H1 (cell line): ENCODE measurements at regions not wholly inside any gene's neighbourhood (a gene's known extent, or its start where the extent isn't known, plus 50 kb on each side); places are given as distances from the start of the nearest gene placed in this dataset.

Source experiments
- CTCF ChIA-PET: fragments of 300-600 bp; sonication (Branson Sonifier 250); formaldehyde crosslinking; loops from one replicate; lab custom pipeline; 2021; ENCODE audit not compliant: partially characterized antibody; lab: Charles Lee
- POLR2A ChIA-PET: fragments of 300-600 bp; sonication (Branson Sonifier 250); formaldehyde crosslinking; loops from one replicate; lab custom pipeline; 2021; ENCODE audit warnings: inconsistent platforms; ENCODE audit not compliant: partially characterized antibody; lab: Charles Lee
- DNase-seq, 2 experiments: peaks; one replicate each; pipeline versions ENCODE4 v3.0.0 to v3.0.0-alpha.2; 2010 to 2022; ENCODE audit warnings: low spot score in 2 of 2, low read depth in 1 of 2, mixed read lengths in 1 of 2
- FAIRE-seq: peaks from 2 replicates; lab custom pipeline; 2011; peaks lifted over from hg19 to GRCh38; lab: Jason Lieb, UNC
- H2AFZ ChIP-seq: 2 replicates; pipeline ENCODE4 v1.8.1; 2012; ENCODE audit warnings: low read length, inconsistent platforms
- H2AK5ac ChIP-seq: 2 replicates; pipeline ENCODE4 v1.6.1; 2013; ENCODE audit warnings: low read depth, low read length
- H2BK120ac ChIP-seq: replicated peaks from 2 replicates; pipeline ENCODE3; 2013; ENCODE audit warnings: low read depth, low read length, inconsistent platforms
- H2BK12ac ChIP-seq: 2 replicates; pipeline ENCODE4 v1.6.1; 2013; ENCODE audit warnings: low read depth, low read length
- H2BK15ac ChIP-seq: 2 replicates; pipeline ENCODE4 v1.6.1; 2013; ENCODE audit warnings: low read length
- H2BK20ac ChIP-seq: 2 replicates; pipeline ENCODE4 v1.6.1; 2013; ENCODE audit warnings: low read length
- H2BK5ac ChIP-seq: 2 replicates; pipeline ENCODE4 v1.6.1; 2013; ENCODE audit warnings: low read depth, low read length
- H3K14ac ChIP-seq: 2 replicates; pipeline ENCODE4 v1.6.1; 2013; ENCODE audit warnings: inconsistent platforms; ENCODE audit not compliant: insufficient read length
- H3K18ac ChIP-seq: 2 replicates; pipeline ENCODE4 v1.6.1; 2013; ENCODE audit warnings: low read length; ENCODE audit errors: extremely low read depth
- H3K23ac ChIP-seq: 2 replicates; pipeline ENCODE4 v1.6.1; 2013; ENCODE audit warnings: inconsistent platforms; ENCODE audit not compliant: insufficient read length
- H3K23me2 ChIP-seq: 2 replicates; pipeline ENCODE4 v1.6.1; 2013; ENCODE audit warnings: low read depth, low read length
- H3K27ac ChIP-seq: 2 replicates; pipeline ENCODE4 v1.6.1; 2011; ENCODE audit warnings: low read depth, low read length, inconsistent platforms
- H3K27me3 ChIP-seq, 4 experiments: replicated peaks in 1 of 4; 1 replicate in 1 of 4; 2 replicates in 3 of 4; pipeline versions ENCODE4 v1.6.1 to v1.8.1; 2011 to 2013; ENCODE audit warnings: low read length in 3 of 4, mild to moderate bottlenecking in 3 of 4, inconsistent platforms in 2 of 4, mixed read lengths in 2 of 4, moderate library complexity in 1 of 4; ENCODE audit not compliant: control insufficient read depth in 3 of 4, insufficient read depth in 3 of 4; ENCODE audit errors: extremely low read depth in 1 of 4
- H3K36me3 ChIP-seq, 4 experiments: 2 replicates each; pipeline versions ENCODE4 v1.6.1 to v1.8.1; 2011 to 2013; ENCODE audit warnings: mild to moderate bottlenecking in 4 of 4, low read length in 3 of 4, moderate library complexity in 2 of 4, control low read depth in 1 of 4, inconsistent platforms in 1 of 4; ENCODE audit not compliant: insufficient read depth in 4 of 4, control insufficient read depth in 2 of 4
- H3K4ac ChIP-seq: replicated peaks from 2 replicates; pipeline ENCODE3; 2013; ENCODE audit warnings: low read length, low read depth, mixed read lengths, inconsistent platforms; ENCODE audit not compliant: insufficient read length
- H3K4me1 ChIP-seq, 4 experiments: replicated peaks in 1 of 4; 1 replicate in 1 of 4; 2 replicates in 3 of 4; pipeline versions ENCODE4 v1.6.1 to v1.8.1; 2011 to 2013; ENCODE audit warnings: low read length in 3 of 4, inconsistent platforms in 2 of 4, mixed read lengths in 1 of 4; ENCODE audit not compliant: insufficient read depth in 4 of 4, control insufficient read depth in 3 of 4
- H3K4me2 ChIP-seq, 2 experiments: 2 replicates each; pipeline versions ENCODE4 v1.6.1 to v1.8.1; 2011 to 2013; ENCODE audit warnings: low read depth in 2 of 2, low read length in 2 of 2, control low read depth in 1 of 2, inconsistent platforms in 1 of 2, mild to moderate bottlenecking in 1 of 2; ENCODE audit not compliant: insufficient read depth in 1 of 2
- H3K4me3 ChIP-seq, 4 experiments: fragments of 200-600, 300-600 bp in 1 of 4; sonication (generic), shearing (Covaris generic), sonication (Bioruptor Twin) in 1 of 4; 2 replicates each; pipeline versions ENCODE4 v1.5.1 to v1.8.1; 2011 to 2016; ENCODE audit warnings: low read length in 4 of 4, low read depth in 3 of 4, control low read depth in 2 of 4, inconsistent platforms in 2 of 4, mild to moderate bottlenecking in 2 of 4, mixed read lengths in 1 of 4, moderate library complexity in 1 of 4; ENCODE audit not compliant: insufficient read depth in 2 of 4; ENCODE audit errors: extremely low read depth in 1 of 4
- H3K56ac ChIP-seq: replicated peaks from 2 replicates; pipeline ENCODE3; 2013; ENCODE audit warnings: low read depth, mild to moderate bottlenecking, mixed read lengths, low read length, inconsistent platforms; ENCODE audit not compliant: insufficient read length
- H3K79me1 ChIP-seq: 2 replicates; pipeline ENCODE4 v1.6.1; 2013; ENCODE audit warnings: low read depth, low read length, control low read depth
- H3K79me2 ChIP-seq, 2 experiments: 2 replicates each; pipeline versions ENCODE4 v1.6.1 to v1.8.1; 2012 to 2013; ENCODE audit warnings: low read length in 2 of 2, mild to moderate bottlenecking in 2 of 2, inconsistent platforms in 1 of 2; ENCODE audit not compliant: insufficient read depth in 2 of 2, control insufficient read depth in 1 of 2
- H3K9ac ChIP-seq, 4 experiments: replicated peaks in 1 of 4; 1 replicate in 1 of 4; 2 replicates in 3 of 4; pipeline versions ENCODE4 v1.6.1 to v1.8.1; 2011 to 2013; ENCODE audit warnings: low read depth in 3 of 4, low read length in 3 of 4, control low read depth in 2 of 4, mild to moderate bottlenecking in 2 of 4, moderate library complexity in 2 of 4, inconsistent platforms in 1 of 4; ENCODE audit errors: extremely low read depth in 1 of 4
- H3K9me3 ChIP-seq, 2 experiments: 2 replicates each; pipeline versions ENCODE4 v1.6.1 to v1.8.1; 2012 to 2013; ENCODE audit warnings: mild to moderate bottlenecking in 2 of 2, moderate library complexity in 2 of 2, control low read depth in 1 of 2, inconsistent platforms in 1 of 2, low read depth in 1 of 2, low read length in 1 of 2, mixed read lengths in 1 of 2; ENCODE audit not compliant: insufficient read depth in 2 of 2
- H4K20me1 ChIP-seq, 2 experiments: replicated peaks in 1 of 2; 2 replicates each; pipeline versions ENCODE3 to v1.8.1; 2011 to 2013; ENCODE audit warnings: inconsistent platforms in 2 of 2, low read length in 2 of 2, mild to moderate bottlenecking in 1 of 2; ENCODE audit not compliant: insufficient read depth in 2 of 2, control insufficient read depth in 1 of 2
- H4K5ac ChIP-seq: 2 replicates; pipeline ENCODE4 v1.6.1; 2013; ENCODE audit warnings: low read length, low read depth, mixed read lengths, inconsistent platforms; ENCODE audit not compliant: insufficient read length
- H4K8ac ChIP-seq: 2 replicates; pipeline ENCODE4 v1.8.0; 2013; ENCODE audit warnings: mild to moderate bottlenecking, moderate library complexity, low read length, inconsistent platforms; ENCODE audit not compliant: insufficient read depth; ENCODE audit errors: extremely low read depth
- H4K91ac ChIP-seq: replicated peaks from 2 replicates; pipeline ENCODE3; 2013; ENCODE audit warnings: low read length, mixed read lengths, inconsistent platforms; ENCODE audit not compliant: insufficient read length
- BCL11A ChIP-seq, 2 experiments: IDR thresholded peaks; one replicate each; pipeline ENCODE4 v1.6.1; 2011; ENCODE audit warnings: low read depth in 2 of 2, low read length in 2 of 2, mild to moderate bottlenecking in 2 of 2
- GABPA ChIP-seq: IDR thresholded peaks from 2 replicates; pipeline ENCODE4 v1.6.1; 2011; ENCODE audit warnings: mild to moderate bottlenecking, low read length, moderate library complexity, borderline replicate concordance; ENCODE audit not compliant: insufficient read depth
- GTF2F1 ChIP-seq: IDR thresholded peaks from 2 replicates; pipeline ENCODE4 v1.6.1; 2012; ENCODE audit warnings: low read depth, low read length, improper control_type of control experiment, borderline replicate concordance
- SIX5 ChIP-seq: IDR thresholded peaks from 2 replicates; pipeline ENCODE4 v1.6.1; 2011; ENCODE audit warnings: mild to moderate bottlenecking, low read depth, low read length
- WGBS, 2 experiments: shearing (Covaris generic) in 1 of 2; methylation state at CpG; one replicate each; pipeline versions ENCODE4 v1.1.6 to v1.1.7; 2013 to 2015; ENCODE audit warnings: low lambda C conversion rate in 2 of 2, mixed read lengths in 2 of 2, inconsistent platforms in 1 of 2, low coverage in 1 of 2, missing lambda C conversion rate in 1 of 2; ENCODE audit not compliant: insufficient replicate concordance in 2 of 2, insufficient coverage in 1 of 2, insufficient read length in 1 of 2; ENCODE audit errors: extremely low coverage in 1 of 2, missing lambda C conversion rate in 1 of 2; 5-methylcytosine and 5-hydroxymethylcytosine counted together

DNA sequence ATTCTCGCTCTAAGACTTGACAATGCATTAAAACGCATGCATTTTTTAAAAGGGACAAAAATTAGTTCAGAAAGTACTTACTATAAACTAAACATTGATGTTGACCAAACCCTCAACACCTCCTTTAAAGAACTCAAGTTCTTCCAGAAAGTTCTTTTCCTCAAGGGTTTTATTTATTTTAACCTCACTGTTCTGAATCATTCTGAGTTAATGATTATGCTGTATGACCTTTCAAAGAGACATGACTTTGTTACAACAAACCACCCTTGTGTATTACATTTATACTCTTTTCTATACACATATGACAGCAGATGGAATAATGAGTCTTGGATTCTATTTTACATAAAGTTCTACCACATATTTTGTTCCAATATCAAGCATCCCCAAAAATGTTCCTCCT, 139.8 kb upstream of the CCDC150 start:
- H3K9ac ChIP-seq: no peak overlapping the region
- no peak overlapping the region for H2AFZ ChIP-seq
- H3K14ac ChIP-seq: no peak overlapping the region
- H2BK120ac ChIP-seq: no peak overlapping the region
- no peaks in the 10 kb centered on the region for H3K23me2 ChIP-seq
- H4K8ac ChIP-seq: no peak overlapping the region
- POLR2A ChIA-PET: no interaction called here
- no peak overlapping the region for H2BK5ac ChIP-seq
- no peak overlapping the region for H3K4ac ChIP-seq
- no peak overlapping the region for H2BK20ac ChIP-seq
- H2BK15ac ChIP-seq: no peak overlapping the region
- no peak overlapping the region for H3K56ac ChIP-seq
- H3K4me1 ChIP-seq: no peaks in the 10 kb centered on the region
- WGBS, 2 experiments: 74% methylated on average over 2 of the region's 2 CpGs; no CpG with 5 or more reads in 1 of the 2 experiments
- H3K79me1 ChIP-seq: no peaks in the 10 kb centered on the region
- no peaks in the 10 kb centered on the region for H4K20me1 ChIP-seq
- H3K4me2 ChIP-seq: no peak overlapping the region
- H4K5ac ChIP-seq: no peak overlapping the region
- no peaks in the 10 kb centered on the region for H3K79me2 ChIP-seq
- DNase-seq (no peak), FAIRE-seq (no peak)
- no peak overlapping the region for H4K91ac ChIP-seq
- no peak overlapping the region for H3K23ac ChIP-seq
- CTCF ChIA-PET: interaction anchor here (0.6 kb wide), 1 partner anchor 248 kb away, joined by 3 read pairs; no protein-coding TSS in a partner anchor
- no peak overlapping the region for H3K18ac ChIP-seq
- H3K4me3 ChIP-seq: no peak overlapping the region
- no peaks in the 10 kb centered on the region for H3K36me3 ChIP-seq
- H2AK5ac ChIP-seq: no peak overlapping the region
- peaks cover 0 to 5% of the 10 kb centered on the region in 2 experiments; a peak in 1 of 4 replicates for H3K9me3 ChIP-seq
- no peak overlapping the region for H2BK12ac ChIP-seq
- no peak overlapping the region for H3K27ac ChIP-seq
- H3K27me3 ChIP-seq: no peaks in the 10 kb centered on the region
- no peak for TF ChIP-seq GTF2F1
- no peak for TF ChIP-seq BCL11A (IDR thresholded peaks at IDR 0.05; ENCODE audit: low read depth in 2 of 2, low read length in 2 of 2)
- no peak for TF ChIP-seq SIX5
- TF ChIP-seq GABPA: no peak
